Activated T-cell treated with anti-CD3 and anti-CD28 coated beads, Interleukin-2, amount 50 U/mL, for 72 hours (primary cell): ENCODE measurements at regions not wholly inside any gene's neighbourhood (a gene's known extent, or its start where the extent isn't known, plus 50 kb on each side); places are given as distances from the start of the nearest gene placed in this dataset.

Experiments
- ATAC-seq, 2 donors: fragments of 150-1000 bp; cut with Tn5 transposase; replicated peaks in 1 of 2; 2 replicates each; pipeline ENCODE4 v1.10.0; 2021; ENCODE audit warnings: moderate library complexity in 2 of 2, mild to moderate bottlenecking in 1 of 2
- DNase-seq, 2 donors: peaks; one replicate each; pipeline ENCODE4 v3.0.0; 2021 to 2022; ENCODE audit warnings: mixed read lengths in 1 of 2
- H3K27ac Mint-ChIP-seq: one replicate; pipeline ENCODE4 v1.8.0; 2022; ENCODE audit warnings: mild to moderate bottlenecking, moderate library complexity, mixed read lengths
- H3K27me3 Mint-ChIP-seq: one replicate; pipeline ENCODE4 v1.8.0; 2022; ENCODE audit warnings: low read depth, mixed read lengths
- H3K36me3 Mint-ChIP-seq, 2 donors: one replicate each; pipeline ENCODE4 v1.8.0; 2022; ENCODE audit warnings: mixed read lengths in 2 of 2, mild to moderate bottlenecking in 1 of 2; ENCODE audit not compliant: insufficient read depth in 2 of 2
- H3K4me1 Mint-ChIP-seq: one replicate; pipeline ENCODE4 v1.8.0; 2022; ENCODE audit warnings: low read depth, mixed read lengths
- H3K4me3 Mint-ChIP-seq, 2 donors: one replicate each; pipeline ENCODE4 v1.8.0; 2022; ENCODE audit warnings: mild to moderate bottlenecking in 2 of 2, mixed read lengths in 2 of 2, moderate library complexity in 2 of 2
- H3K9me3 Mint-ChIP-seq, 2 donors: one replicate each; pipeline ENCODE4 v1.8.0; 2022; ENCODE audit warnings: mixed read lengths in 2 of 2

GRCh38 chr2:176585791-176586190 lies 316.5 kb downstream of the MTX2 start:
- ATAC-seq, result no peak
- Mint-ChIP-seq H3K4me1 (peaks cover 5% of the 10 kb centered on the region), H3K9me3 (no peaks in the 10 kb centered on the region), H3K36me3 (no peaks in the 10 kb centered on the region), H3K27ac (no peak overlapping the region), H3K4me3 (no peak overlapping the region), H3K27me3 (peaks cover 24% of the 10 kb centered on the region)
- no peak for DNase-seq

GRCh38 chr2:176589287-176589686 lies 320.0 kb downstream of the MTX2 start:
- no peaks in the 10 kb centered on the region for H3K4me1 Mint-ChIP-seq
- no peak overlapping the region for H3K27ac Mint-ChIP-seq
- ATAC-seq, result no peak
- DNase-seq, result no peak
- H3K27me3 Mint-ChIP-seq, result peaks cover 39% of the 10 kb centered on the region
- H3K36me3 Mint-ChIP-seq, result no peaks in the 10 kb centered on the region
- no peaks in the 10 kb centered on the region for H3K9me3 Mint-ChIP-seq
- no peak overlapping the region for H3K4me3 Mint-ChIP-seq

GRCh38 chr2:176589825-176590440 lies 320.7 kb downstream of the MTX2 start:
- DNase-seq (no peak), ATAC-seq (no peak)
- Mint-ChIP-seq H3K4me1 (no peaks in the 10 kb centered on the region), H3K36me3 (no peaks in the 10 kb centered on the region), H3K9me3 (no peaks in the 10 kb centered on the region), H3K27ac (no peak overlapping the region), H3K27me3 (peaks cover 43% of the 10 kb centered on the region), H3K4me3 (no peak overlapping the region)

- H3K9me3 Mint-ChIP-seq, result no peaks in the 10 kb centered on the region
These were observed 323.0 kb downstream of the MTX2 start for GRCh38 chr2:176592216-176592615.

GRCh38 chr2:176595986-176596385 lies 326.7 kb downstream of the MTX2 start:
- H3K4me1 Mint-ChIP-seq, result no peaks in the 10 kb centered on the region
- no peak overlapping the region for H3K27ac Mint-ChIP-seq
- DNase-seq, result no peak
- H3K9me3 Mint-ChIP-seq, result no peaks in the 10 kb centered on the region
- no peak for ATAC-seq
- H3K27me3 Mint-ChIP-seq, result peaks cover 59% of the 10 kb centered on the region
- H3K4me3 Mint-ChIP-seq, result no peak overlapping the region
- no peaks in the 10 kb centered on the region for H3K36me3 Mint-ChIP-seq

More at GRCh38 chr2:176592216-176592615, 323.0 kb downstream of the MTX2 start:
- Mint-ChIP-seq H3K27me3 (peaks cover 47% of the 10 kb centered on the region), H3K27ac (no peak overlapping the region), H3K4me1 (no peaks in the 10 kb centered on the region), H3K36me3 (no peaks in the 10 kb centered on the region), H3K4me3 (no peak overlapping the region)
- ATAC-seq (no peak), DNase-seq (no peak)

- no peaks in the 10 kb centered on the region for H3K36me3 Mint-ChIP-seq
- H3K4me1 Mint-ChIP-seq, result no peaks in the 10 kb centered on the region
- peaks cover 55% of the 10 kb centered on the region for H3K27me3 Mint-ChIP-seq
- DNase-seq (no peak), ATAC-seq (no peak)
- H3K27ac Mint-ChIP-seq, result no peak overlapping the region
- no peak overlapping the region for H3K4me3 Mint-ChIP-seq
- no peaks in the 10 kb centered on the region for H3K9me3 Mint-ChIP-seq
These were observed 328.7 kb downstream of the MTX2 start for GRCh38 chr2:176597916-176598315.

GRCh38 chr2:176598351-176598750 lies 329.1 kb downstream of the MTX2 start:
- no peaks in the 10 kb centered on the region for H3K4me1 Mint-ChIP-seq
- ATAC-seq (no peak), DNase-seq (no peak)
- no peaks in the 10 kb centered on the region for H3K9me3 Mint-ChIP-seq
- H3K36me3 Mint-ChIP-seq, result no peaks in the 10 kb centered on the region
- no peak overlapping the region for H3K4me3 Mint-ChIP-seq
- H3K27ac Mint-ChIP-seq, result no peak overlapping the region
- H3K27me3 Mint-ChIP-seq, result peaks cover 55% of the 10 kb centered on the region

GRCh38 chr2:176599796-176600485 lies 330.7 kb downstream of the MTX2 start:
- no peak for ATAC-seq
- Mint-ChIP-seq H3K27me3 (peaks cover 48% of the 10 kb centered on the region), H3K27ac (no peak overlapping the region), H3K4me3 (no peak overlapping the region), H3K4me1 (no peaks in the 10 kb centered on the region), H3K9me3 (no peaks in the 10 kb centered on the region), H3K36me3 (no peaks in the 10 kb centered on the region)
- DNase-seq, result no peak

GRCh38 chr2:176601066-176601465 lies 331.8 kb downstream of the MTX2 start:
- DNase-seq, result no peak
- Mint-ChIP-seq H3K27ac (no peak overlapping the region), H3K27me3 (peaks cover 37% of the 10 kb centered on the region), H3K36me3 (no peaks in the 10 kb centered on the region), H3K4me1 (no peaks in the 10 kb centered on the region), H3K4me3 (no peak overlapping the region), H3K9me3 (no peaks in the 10 kb centered on the region)
- no peak for ATAC-seq

- Mint-ChIP-seq H3K27me3 (peaks cover 27% of the 10 kb centered on the region), H3K9me3 (no peaks in the 10 kb centered on the region), H3K36me3 (no peaks in the 10 kb centered on the region), H3K4me3 (no peak overlapping the region), H3K27ac (no peak overlapping the region), H3K4me1 (no peaks in the 10 kb centered on the region)
- ATAC-seq (no peak), DNase-seq (no peak)
These were observed 342.8 kb downstream of the MTX2 start for GRCh38 chr2:176612036-176612435.

- Mint-ChIP-seq H3K27ac (no peak overlapping the region), H3K4me3 (no peak overlapping the region), H3K4me1 (no peaks in the 10 kb centered on the region), H3K36me3 (no peaks in the 10 kb centered on the region), H3K27me3 (peaks cover 28% of the 10 kb centered on the region), H3K9me3 (no peaks in the 10 kb centered on the region)
- DNase-seq (no peak), ATAC-seq (no peak)
These were observed 343.5 kb downstream of the MTX2 start for GRCh38 chr2:176612736-176613135.

GRCh38 chr2:176613323-176613987 lies 344.2 kb downstream of the MTX2 start:
- no peaks in the 10 kb centered on the region for H3K36me3 Mint-ChIP-seq
- H3K4me3 Mint-ChIP-seq, result no peak overlapping the region
- DNase-seq, result no peak
- no peaks in the 10 kb centered on the region for H3K9me3 Mint-ChIP-seq
- no peak for ATAC-seq
- H3K27me3 Mint-ChIP-seq, result peaks cover 28% of the 10 kb centered on the region
- no peaks in the 10 kb centered on the region for H3K4me1 Mint-ChIP-seq
- H3K27ac Mint-ChIP-seq, result no peak overlapping the region

GRCh38 chr2:176614049-176614448 lies 344.8 kb downstream of the MTX2 start:
- no peaks in the 10 kb centered on the region for H3K9me3 Mint-ChIP-seq
- no peaks in the 10 kb centered on the region for H3K36me3 Mint-ChIP-seq
- peaks cover 28% of the 10 kb centered on the region for H3K27me3 Mint-ChIP-seq
- DNase-seq, result no peak
- no peak overlapping the region for H3K27ac Mint-ChIP-seq
- H3K4me3 Mint-ChIP-seq, result no peak overlapping the region
- no peak for ATAC-seq
- H3K4me1 Mint-ChIP-seq, result no peaks in the 10 kb centered on the region
